SK-N-SH (cell line): ENCODE measurements at regions not wholly inside any gene's neighbourhood (a gene's known extent, or its start where the extent isn't known, plus 50 kb on each side); places are given as distances from the start of the nearest gene placed in this dataset.

ENCODE experiments used
- POLR2AphosphoS5 ChIP-seq: IDR thresholded peaks from 2 replicates; pipeline ENCODE4 v1.6.1; 2012; ENCODE audit warnings: low read depth, low read length
- RAD21 ChIP-seq: IDR thresholded peaks from 2 replicates; pipeline ENCODE4 v1.6.1; 2012; ENCODE audit warnings: mild to moderate bottlenecking, low read length
- TF ChIP-seq, protein P1 (sequence below): IDR thresholded peaks from 2 replicates; pipeline ENCODE4 v1.4.0; 2012; ENCODE audit warnings: low read depth

GRCh38 chr1:195715652-195716051 lies 892.6 kb downstream of the KCNT2 start:
- TF ChIP-seq POLR2AphosphoS5: no peak
- TF ChIP-seq RAD21: no peak
- TF ChIP-seq, protein P1, sequence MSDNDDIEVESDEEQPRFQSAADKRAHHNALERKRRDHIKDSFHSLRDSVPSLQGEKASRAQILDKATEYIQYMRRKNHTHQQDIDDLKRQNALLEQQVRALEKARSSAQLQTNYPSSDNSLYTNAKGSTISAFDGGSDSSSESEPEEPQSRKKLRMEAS: no peak
